Central memory CD8-positive, alpha-beta T cell (primary cell): ENCODE measurements at regions not wholly inside any gene's neighbourhood (a gene's known extent, or its start where the extent isn't known, plus 50 kb on each side); places are given as distances from the start of the nearest gene placed in this dataset.

Experiments
- ATAC-seq: fragments of 150-1000 bp; cut with Tn5 transposase; replicated peaks from 2 replicates; pipeline ENCODE4 v1.10.0; 2022; ENCODE audit warnings: mild to moderate bottlenecking, moderate FRiP score, moderate number of reproducible peaks; ENCODE audit not compliant: poor library complexity, severe bottlenecking; ENCODE audit errors: extremely low read depth
- DNase-seq, 2 donors: peaks; one replicate each; pipeline ENCODE4 v3.0.0; 2021; ENCODE audit warnings: low spot score in 2 of 2
- H3K27ac Mint-ChIP-seq: one replicate; pipeline ENCODE4 v1.8.0; 2022; ENCODE audit warnings: low read depth, mild to moderate bottlenecking, moderate library complexity, mixed read lengths
- H3K27me3 Mint-ChIP-seq: one replicate; pipeline ENCODE4 v1.8.0; 2022; ENCODE audit warnings: mixed read lengths
- H3K36me3 Mint-ChIP-seq: one replicate; pipeline ENCODE4 v1.8.0; 2022; ENCODE audit warnings: mild to moderate bottlenecking, moderate library complexity, mixed read lengths; ENCODE audit not compliant: insufficient read depth
- H3K4me1 Mint-ChIP-seq: one replicate; pipeline ENCODE4 v1.8.0; 2022; ENCODE audit warnings: mixed read lengths
- H3K4me3 Mint-ChIP-seq: one replicate; pipeline ENCODE4 v1.8.0; 2022; ENCODE audit warnings: mild to moderate bottlenecking, moderate library complexity, mixed read lengths
- H3K9me3 Mint-ChIP-seq: one replicate; pipeline ENCODE4 v1.8.0; 2022; ENCODE audit warnings: mixed read lengths

- Mint-ChIP-seq H3K9me3 (peaks cover 16% of the 10 kb centered on the region), H3K27ac (no peak overlapping the region), H3K4me1 (no peaks in the 10 kb centered on the region)
These were observed 451.2 kb downstream of the NUP35 start for GRCh38 chr2:183575481-183575880.

GRCh38 chr2:183579686-183580085 is 455.4 kb downstream of the NUP35 start:
- Mint-ChIP-seq H3K4me3 (no peak overlapping the region), H3K9me3 (peaks cover 8% of the 10 kb centered on the region)
- no peak for DNase-seq

More at GRCh38 chr2:183575481-183575880, 451.2 kb downstream of the NUP35 start:
- Mint-ChIP-seq H3K27me3 (no peaks in the 10 kb centered on the region), H3K4me3 (no peak overlapping the region), H3K36me3 (no peaks in the 10 kb centered on the region)
- ATAC-seq (no peak), DNase-seq (no peak)

GRCh38 chr2:183592271-183592670 is 468.0 kb downstream of the NUP35 start:
- no peak overlapping the region for H3K27ac Mint-ChIP-seq
- H3K4me3 Mint-ChIP-seq, result no peak overlapping the region
- no peaks in the 10 kb centered on the region for H3K36me3 Mint-ChIP-seq
- no peak for DNase-seq
- ATAC-seq, result no peak
- no peaks in the 10 kb centered on the region for H3K27me3 Mint-ChIP-seq
- H3K9me3 Mint-ChIP-seq, result peaks cover 4% of the 10 kb centered on the region
- H3K4me1 Mint-ChIP-seq, result no peaks in the 10 kb centered on the region

More at GRCh38 chr2:183579686-183580085, 455.4 kb downstream of the NUP35 start:
- H3K36me3 Mint-ChIP-seq, result no peaks in the 10 kb centered on the region
- H3K27ac Mint-ChIP-seq, result no peak overlapping the region
- H3K4me1 Mint-ChIP-seq, result no peaks in the 10 kb centered on the region
- H3K27me3 Mint-ChIP-seq, result no peaks in the 10 kb centered on the region
- ATAC-seq, result no peak

- Mint-ChIP-seq H3K9me3 (no peaks in the 10 kb centered on the region), H3K4me1 (no peaks in the 10 kb centered on the region), H3K27ac (no peak overlapping the region), H3K36me3 (no peaks in the 10 kb centered on the region), H3K27me3 (no peaks in the 10 kb centered on the region), H3K4me3 (no peak overlapping the region)
- DNase-seq (no peak), ATAC-seq (no peak)
These were observed 469.9 kb downstream of the NUP35 start for GRCh38 chr2:183594150-183594549.

GRCh38 chr2:183597841-183598240 is 473.6 kb downstream of the NUP35 start:
- no peak overlapping the region for H3K4me3 Mint-ChIP-seq
- H3K36me3 Mint-ChIP-seq, result no peaks in the 10 kb centered on the region
- H3K27me3 Mint-ChIP-seq, result no peaks in the 10 kb centered on the region
- no peaks in the 10 kb centered on the region for H3K9me3 Mint-ChIP-seq
- no peak for ATAC-seq
- no peaks in the 10 kb centered on the region for H3K4me1 Mint-ChIP-seq
- H3K27ac Mint-ChIP-seq, result no peak overlapping the region
- no peak for DNase-seq

- no peak overlapping the region for H3K27ac Mint-ChIP-seq
- peaks cover 5% of the 10 kb centered on the region for H3K9me3 Mint-ChIP-seq
- H3K4me3 Mint-ChIP-seq, result no peak overlapping the region
- no peak for DNase-seq
- no peaks in the 10 kb centered on the region for H3K27me3 Mint-ChIP-seq
- no peaks in the 10 kb centered on the region for H3K36me3 Mint-ChIP-seq
- H3K4me1 Mint-ChIP-seq, result no peaks in the 10 kb centered on the region
- no peak for ATAC-seq
These were observed 479.8 kb downstream of the NUP35 start for GRCh38 chr2:183604065-183604464.

GRCh38 chr2:183605440-183605839 is 481.2 kb downstream of the NUP35 start:
- peaks cover 5% of the 10 kb centered on the region for H3K9me3 Mint-ChIP-seq
- DNase-seq (no peak), ATAC-seq (no peak)
- H3K27ac Mint-ChIP-seq, result no peak overlapping the region
- no peaks in the 10 kb centered on the region for H3K36me3 Mint-ChIP-seq
- no peaks in the 10 kb centered on the region for H3K27me3 Mint-ChIP-seq
- H3K4me1 Mint-ChIP-seq, result no peaks in the 10 kb centered on the region
- H3K4me3 Mint-ChIP-seq, result no peak overlapping the region

GRCh38 chr2:183606022-183606717 is 481.9 kb downstream of the NUP35 start:
- H3K4me3 Mint-ChIP-seq, result no peak overlapping the region
- no peaks in the 10 kb centered on the region for H3K4me1 Mint-ChIP-seq
- H3K27me3 Mint-ChIP-seq, result no peaks in the 10 kb centered on the region

GRCh38 chr2:183606718-183607085 is 482.5 kb downstream of the NUP35 start:
- Mint-ChIP-seq H3K36me3 (no peaks in the 10 kb centered on the region), H3K4me3 (no peak overlapping the region), H3K4me1 (no peaks in the 10 kb centered on the region), H3K27ac (no peak overlapping the region), H3K9me3 (peaks cover 5% of the 10 kb centered on the region), H3K27me3 (no peaks in the 10 kb centered on the region)
- ATAC-seq, result no peak
- no peak for DNase-seq

More at GRCh38 chr2:183606022-183606717, 481.9 kb downstream of the NUP35 start:
- H3K36me3 Mint-ChIP-seq, result no peaks in the 10 kb centered on the region
- peaks cover 5% of the 10 kb centered on the region for H3K9me3 Mint-ChIP-seq
- no peak for DNase-seq
- no peak overlapping the region for H3K27ac Mint-ChIP-seq
- ATAC-seq, result no peak

- H3K4me1 Mint-ChIP-seq, result no peaks in the 10 kb centered on the region
- no peaks in the 10 kb centered on the region for H3K36me3 Mint-ChIP-seq
- H3K4me3 Mint-ChIP-seq, result no peak overlapping the region
- H3K27me3 Mint-ChIP-seq, result no peaks in the 10 kb centered on the region
- ATAC-seq (no peak), DNase-seq (no peak)
- H3K9me3 Mint-ChIP-seq, result peaks cover 5% of the 10 kb centered on the region
- H3K27ac Mint-ChIP-seq, result no peak overlapping the region
These were observed 483.8 kb downstream of the NUP35 start for GRCh38 chr2:183607995-183608394.

- no peak for ATAC-seq
These were observed 484.5 kb downstream of the NUP35 start for GRCh38 chr2:183608747-183609146.

GRCh38 chr2:183610724-183611123 is 486.5 kb downstream of the NUP35 start:
- Mint-ChIP-seq H3K36me3 (no peaks in the 10 kb centered on the region), H3K27ac (no peak overlapping the region), H3K4me3 (no peak overlapping the region), H3K27me3 (no peaks in the 10 kb centered on the region), H3K9me3 (peaks cover 9% of the 10 kb centered on the region), H3K4me1 (no peaks in the 10 kb centered on the region)
- ATAC-seq, result no peak
- DNase-seq, result no peak

More at GRCh38 chr2:183608747-183609146, 484.5 kb downstream of the NUP35 start:
- Mint-ChIP-seq H3K36me3 (no peaks in the 10 kb centered on the region), H3K4me1 (no peaks in the 10 kb centered on the region), H3K27ac (no peak overlapping the region), H3K27me3 (no peaks in the 10 kb centered on the region), H3K4me3 (no peak overlapping the region), H3K9me3 (peaks cover 8% of the 10 kb centered on the region)
- DNase-seq, result no peak

- H3K27ac Mint-ChIP-seq, result no peak overlapping the region
- DNase-seq, result no peak
- no peaks in the 10 kb centered on the region for H3K4me1 Mint-ChIP-seq
These were observed 490.7 kb downstream of the NUP35 start for GRCh38 chr2:183614799-183615435.

More at GRCh38 chr2:183614799-183615435, 490.7 kb downstream of the NUP35 start:
- H3K9me3 Mint-ChIP-seq, result peaks cover 20% of the 10 kb centered on the region
- H3K36me3 Mint-ChIP-seq, result no peaks in the 10 kb centered on the region
- H3K27me3 Mint-ChIP-seq, result no peaks in the 10 kb centered on the region
- H3K4me3 Mint-ChIP-seq, result no peak overlapping the region
- ATAC-seq, result no peak
